Epithelial cell of proximal tubule (primary cell): ENCODE measurements at regions not wholly inside any gene's neighbourhood (a gene's known extent, or its start where the extent isn't known, plus 50 kb on each side); places are given as distances from the start of the nearest gene placed in this dataset.

ENCODE experiments used
- DNase-seq: peaks from one replicate; pipeline ENCODE4 v3.0.0-alpha.2; 2011; ENCODE audit warnings: low read depth
- H3K4me3 ChIP-seq: 2 replicates; pipeline ENCODE4 v1.5.1; 2011; ENCODE audit warnings: low read depth, mild to moderate bottlenecking, low read length
- TF ChIP-seq, protein P1 (sequence below): conservative IDR thresholded peaks from 2 replicates; pipeline ENCODE4 v1.5.1; 2012; ENCODE audit warnings: low read depth, mild to moderate bottlenecking, low read length

DNA sequence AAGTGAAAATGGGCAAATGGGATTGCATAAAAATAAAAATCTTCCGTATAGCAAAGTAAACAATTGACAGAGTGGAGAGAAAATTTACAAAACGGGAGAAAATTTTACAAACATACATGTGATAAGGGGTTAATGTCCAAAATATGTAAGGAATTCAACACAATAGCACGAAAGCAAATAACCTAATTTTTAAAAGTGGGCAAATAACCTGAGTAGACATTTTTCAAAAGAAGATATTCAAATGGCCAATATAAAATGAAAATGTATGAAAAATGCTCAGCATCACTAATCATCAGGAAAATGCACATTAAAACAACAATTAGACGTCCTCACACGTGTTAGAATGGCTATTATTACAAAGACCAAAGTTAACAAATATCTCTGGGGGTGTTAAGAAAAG lies 441.5 kb downstream of the HTR1B start:
- TF ChIP-seq, protein P1, sequence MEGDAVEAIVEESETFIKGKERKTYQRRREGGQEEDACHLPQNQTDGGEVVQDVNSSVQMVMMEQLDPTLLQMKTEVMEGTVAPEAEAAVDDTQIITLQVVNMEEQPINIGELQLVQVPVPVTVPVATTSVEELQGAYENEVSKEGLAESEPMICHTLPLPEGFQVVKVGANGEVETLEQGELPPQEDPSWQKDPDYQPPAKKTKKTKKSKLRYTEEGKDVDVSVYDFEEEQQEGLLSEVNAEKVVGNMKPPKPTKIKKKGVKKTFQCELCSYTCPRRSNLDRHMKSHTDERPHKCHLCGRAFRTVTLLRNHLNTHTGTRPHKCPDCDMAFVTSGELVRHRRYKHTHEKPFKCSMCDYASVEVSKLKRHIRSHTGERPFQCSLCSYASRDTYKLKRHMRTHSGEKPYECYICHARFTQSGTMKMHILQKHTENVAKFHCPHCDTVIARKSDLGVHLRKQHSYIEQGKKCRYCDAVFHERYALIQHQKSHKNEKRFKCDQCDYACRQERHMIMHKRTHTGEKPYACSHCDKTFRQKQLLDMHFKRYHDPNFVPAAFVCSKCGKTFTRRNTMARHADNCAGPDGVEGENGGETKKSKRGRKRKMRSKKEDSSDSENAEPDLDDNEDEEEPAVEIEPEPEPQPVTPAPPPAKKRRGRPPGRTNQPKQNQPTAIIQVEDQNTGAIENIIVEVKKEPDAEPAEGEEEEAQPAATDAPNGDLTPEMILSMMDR, result no peak
- no peak overlapping the region for H3K4me3 ChIP-seq

DNA sequence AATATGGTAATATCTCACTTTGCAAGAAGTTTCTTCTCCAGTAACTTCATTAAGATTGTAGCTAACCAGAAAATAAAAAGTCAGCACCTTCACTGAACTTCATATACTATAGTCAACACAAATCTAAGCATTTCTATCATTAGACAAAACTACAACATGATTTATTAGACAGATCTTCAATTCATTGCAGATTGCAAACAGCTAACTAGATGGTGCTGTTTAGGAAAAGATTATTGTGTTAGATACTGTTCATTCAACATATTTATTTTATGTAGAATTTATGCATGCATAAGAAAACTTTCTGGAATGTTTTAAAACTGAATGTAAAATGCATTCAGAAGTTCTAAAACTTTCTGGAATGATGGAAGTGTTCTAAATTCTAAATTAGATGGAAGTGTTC lies 442.1 kb downstream of the HTR1B start:
- TF ChIP-seq, protein P1, result no peak
- H3K4me3 ChIP-seq, result no peak overlapping the region
- no peak for DNase-seq

More for the DNA sequence above, 441.5 kb downstream of the HTR1B start:
- DNase-seq, result no peak

DNA sequence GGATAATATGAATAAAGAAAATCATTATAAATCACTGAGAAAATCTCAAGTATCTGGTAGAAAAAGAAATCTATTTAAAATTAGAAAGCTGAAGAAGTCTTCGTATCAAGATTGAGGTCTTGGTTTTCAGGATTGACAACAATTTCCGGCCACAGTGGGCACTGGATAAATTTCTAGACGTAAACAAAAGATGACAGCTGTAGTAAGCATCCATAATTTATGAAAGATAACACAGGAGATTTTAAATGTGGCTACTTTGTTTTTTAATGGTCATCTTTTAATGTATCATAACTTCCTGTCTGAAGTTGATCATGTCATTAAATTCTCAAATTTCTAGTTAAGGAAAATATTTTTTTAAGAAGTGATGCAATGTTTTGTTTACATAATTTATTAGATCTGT lies 444.2 kb downstream of the HTR1B start:
- TF ChIP-seq, protein P1, result no peak
- no peak overlapping the region for H3K4me3 ChIP-seq
- no peak for DNase-seq

DNA sequence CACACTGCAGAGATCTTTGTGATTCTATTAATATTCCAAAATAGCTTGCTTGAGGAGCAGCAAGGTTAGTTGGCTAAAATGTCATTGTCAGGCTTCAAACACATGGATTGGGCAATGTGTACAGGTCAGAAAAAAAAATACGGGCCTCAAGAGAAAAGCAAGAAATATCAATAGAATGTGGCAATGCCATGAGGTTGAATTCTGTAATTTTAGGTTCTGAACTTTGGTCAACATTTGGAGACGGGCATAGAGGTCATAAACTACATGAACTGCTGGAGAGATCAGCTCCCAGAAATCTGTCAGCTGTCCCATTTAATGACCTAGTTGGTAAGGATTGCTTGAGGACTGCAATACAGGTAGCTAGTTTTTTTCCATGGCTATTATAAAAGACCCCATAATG lies 445.8 kb downstream of the HTR1B start:
- DNase-seq, result no peak
- TF ChIP-seq, protein P1, result no peak

DNA sequence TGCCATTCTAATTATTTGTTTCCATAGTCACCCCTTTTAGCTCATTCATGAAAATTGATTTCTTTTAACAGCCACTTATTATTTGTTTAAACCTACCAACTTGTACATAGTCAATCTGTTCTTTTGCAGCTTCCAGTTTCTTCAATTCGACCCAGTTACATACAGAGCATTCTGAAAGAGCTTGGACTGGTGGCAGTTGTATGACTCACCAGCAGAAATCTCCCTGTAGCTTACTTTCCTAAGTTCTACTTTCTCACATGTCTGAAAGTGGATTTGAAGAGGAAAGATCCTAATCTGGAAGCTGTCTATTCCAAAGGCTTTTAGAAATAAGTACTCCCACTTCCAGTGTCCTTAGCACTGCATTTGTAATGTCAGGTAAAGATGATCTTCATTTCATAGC lies 447.9 kb downstream of the HTR1B start:
- H3K4me3 ChIP-seq, result no peak overlapping the region
- no peak for DNase-seq
- TF ChIP-seq, protein P1, result no peak

More for the DNA sequence above, 445.8 kb downstream of the HTR1B start:
- H3K4me3 ChIP-seq, result no peak overlapping the region

DNA sequence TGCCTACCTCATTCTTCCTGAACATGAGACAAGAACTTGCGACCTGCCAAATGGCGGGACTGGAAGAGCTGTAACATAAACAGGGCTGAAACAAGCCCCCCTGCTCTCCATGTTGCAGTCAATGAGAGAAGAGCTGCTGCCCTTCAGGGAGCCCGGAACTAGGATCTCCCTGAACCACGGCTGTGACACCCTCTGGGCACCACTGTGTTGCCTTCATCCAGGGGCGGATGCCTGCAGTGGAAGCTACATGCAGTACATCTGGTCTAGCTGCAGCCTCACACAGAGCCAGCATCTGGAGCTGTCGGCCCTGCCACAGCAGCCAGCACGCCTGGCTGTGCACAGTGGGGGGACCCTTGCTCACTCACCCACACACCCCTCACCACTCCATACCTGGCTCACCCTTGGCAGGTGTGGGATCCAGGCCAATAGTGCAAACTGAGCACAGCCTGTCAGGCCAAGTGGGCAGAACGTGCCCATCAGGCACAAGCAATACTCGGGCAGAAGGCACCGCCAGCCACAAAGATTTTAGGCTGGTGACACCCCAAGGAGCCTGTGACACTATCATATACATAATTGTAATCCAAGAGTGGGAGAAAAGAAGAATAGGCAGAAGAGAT lies 451.3 kb downstream of the HTR1B start:
- no peak for DNase-seq
- no peak overlapping the region for H3K4me3 ChIP-seq
- TF ChIP-seq, protein P1, result no peak

DNA sequence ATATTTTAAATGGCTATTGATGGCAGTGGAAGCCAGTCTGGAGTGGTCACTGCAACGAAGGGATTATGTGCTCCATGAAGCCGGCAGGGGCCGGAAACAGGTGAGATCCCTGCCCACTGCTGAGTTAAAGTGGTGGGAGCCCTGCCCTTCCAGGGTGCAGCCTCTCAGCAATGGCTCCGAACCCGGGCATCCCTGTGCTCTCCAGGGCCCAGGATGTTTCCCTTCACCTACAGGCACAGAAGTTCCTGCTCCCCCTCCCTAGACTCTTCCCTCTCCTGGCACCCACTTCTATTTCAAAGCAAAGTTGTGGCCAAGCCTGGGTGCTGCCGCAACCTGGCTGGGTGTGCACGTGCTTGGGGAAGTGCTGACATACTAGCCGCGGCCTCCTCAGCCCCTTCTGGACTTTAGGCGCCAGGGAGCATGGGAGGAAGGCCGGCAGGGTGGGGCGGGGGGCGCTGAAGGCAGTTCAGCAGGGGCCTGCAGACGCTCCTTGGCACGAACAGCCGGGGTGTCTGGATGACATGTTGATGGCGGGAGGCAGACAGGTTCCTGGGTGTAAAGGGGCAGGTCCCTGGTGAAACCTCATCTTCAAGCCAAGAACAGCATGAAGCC lies 452.3 kb downstream of the HTR1B start:
- DNase-seq, result no peak
- TF ChIP-seq, protein P1, result no peak
- no peak overlapping the region for H3K4me3 ChIP-seq
